ENCODE measurements at regions not wholly inside any gene's neighbourhood (a gene's known extent, or its start where the extent isn't known, plus 50 kb on each side); places are given as distances from the start of the nearest gene placed in this dataset.

DNA sequence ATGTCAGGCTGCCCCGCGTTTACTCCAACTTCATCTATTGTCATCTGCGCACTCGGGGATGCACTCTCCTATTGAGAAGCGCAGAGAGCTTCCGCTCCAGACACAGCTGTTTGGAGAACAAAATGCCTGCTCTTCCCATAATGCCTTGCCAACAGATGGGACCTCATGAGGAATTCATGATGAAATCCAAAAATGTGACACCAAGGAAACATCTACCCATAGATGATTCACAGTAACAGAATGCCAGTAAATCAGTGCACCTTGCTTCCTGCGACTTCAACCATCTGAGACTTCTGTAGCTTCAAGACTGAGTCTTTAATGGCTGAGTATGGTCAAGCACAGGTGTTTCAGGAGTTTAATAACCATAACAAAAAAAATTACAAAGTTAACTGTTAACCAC lies 1144.9 kb upstream of the GOT2 start:
- no peaks in the 10 kb centered on the region for H3K27me3 ChIP-seq (replicated peaks in 1 of 7)
- no peak for DNase-seq
- TF ChIP-seq POLR2AphosphoS5 (IDR thresholded peaks at IDR 0.05) (no peak), POLR2A (IDR thresholded peaks at IDR 0.05) (no peak)
- TF ChIP-seq, protein P1, sequence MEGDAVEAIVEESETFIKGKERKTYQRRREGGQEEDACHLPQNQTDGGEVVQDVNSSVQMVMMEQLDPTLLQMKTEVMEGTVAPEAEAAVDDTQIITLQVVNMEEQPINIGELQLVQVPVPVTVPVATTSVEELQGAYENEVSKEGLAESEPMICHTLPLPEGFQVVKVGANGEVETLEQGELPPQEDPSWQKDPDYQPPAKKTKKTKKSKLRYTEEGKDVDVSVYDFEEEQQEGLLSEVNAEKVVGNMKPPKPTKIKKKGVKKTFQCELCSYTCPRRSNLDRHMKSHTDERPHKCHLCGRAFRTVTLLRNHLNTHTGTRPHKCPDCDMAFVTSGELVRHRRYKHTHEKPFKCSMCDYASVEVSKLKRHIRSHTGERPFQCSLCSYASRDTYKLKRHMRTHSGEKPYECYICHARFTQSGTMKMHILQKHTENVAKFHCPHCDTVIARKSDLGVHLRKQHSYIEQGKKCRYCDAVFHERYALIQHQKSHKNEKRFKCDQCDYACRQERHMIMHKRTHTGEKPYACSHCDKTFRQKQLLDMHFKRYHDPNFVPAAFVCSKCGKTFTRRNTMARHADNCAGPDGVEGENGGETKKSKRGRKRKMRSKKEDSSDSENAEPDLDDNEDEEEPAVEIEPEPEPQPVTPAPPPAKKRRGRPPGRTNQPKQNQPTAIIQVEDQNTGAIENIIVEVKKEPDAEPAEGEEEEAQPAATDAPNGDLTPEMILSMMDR (IDR thresholded peaks at IDR 0.05 in 8 of 11, conservative IDR thresholded peaks at IDR 0.05 in 3 of 11), result no peak
- peaks cover 0 to 4% (median 0%) of the 10 kb centered on the region in 8 donors for H3K9me3 ChIP-seq
- no peaks in the 10 kb centered on the region for H3K36me3 ChIP-seq
- no peak overlapping the region for H3K27ac ChIP-seq
- no peaks in the 10 kb centered on the region for H3K4me1 ChIP-seq
- intact Hi-C loops (cut with DNase I; ENCODE audit: low total_unique reads), result no loop called here
- no peak overlapping the region for H3K4me3 ChIP-seq
- 86 to 93% (median 90%) methylated on average over 7 of the region's 7 CpGs for WGBS, 5 donors

DNA sequence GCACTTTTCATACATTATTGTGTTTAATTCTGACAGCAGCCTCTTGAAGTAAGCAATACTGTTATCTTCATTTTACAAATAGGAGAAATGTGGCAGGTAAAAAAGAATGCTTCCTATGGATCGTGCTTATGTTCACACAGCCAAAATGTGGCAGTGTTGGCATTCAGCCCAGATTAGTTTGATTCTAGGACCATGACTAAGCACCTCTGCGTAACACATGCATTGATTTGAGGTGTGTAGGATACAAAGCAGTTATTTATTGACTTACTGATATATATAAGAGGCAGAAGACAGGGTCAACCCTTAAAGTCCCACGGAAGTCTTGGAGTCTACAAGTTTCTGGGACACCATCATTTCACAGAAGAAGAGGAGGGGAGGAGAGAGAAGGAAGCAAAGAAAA lies 1144.4 kb upstream of the GOT2 start:
- no peak for DNase-seq
- no peaks in the 10 kb centered on the region for H3K36me3 ChIP-seq
- TF ChIP-seq POLR2A (IDR thresholded peaks at IDR 0.05) (no peak), POLR2AphosphoS5 (IDR thresholded peaks at IDR 0.05) (no peak)
- TF ChIP-seq, protein P1 (IDR thresholded peaks at IDR 0.05 in 8 of 11, conservative IDR thresholded peaks at IDR 0.05 in 3 of 11), result no peak
- H3K27ac ChIP-seq, result no peak overlapping the region
- no peaks in the 10 kb centered on the region for H3K4me1 ChIP-seq
- H3K4me3 ChIP-seq, result no peak overlapping the region
- H3K27me3 ChIP-seq (replicated peaks in 1 of 7), result no peaks in the 10 kb centered on the region
- intact Hi-C loops (cut with DNase I; ENCODE audit: low total_unique reads), result no loop called here
- 31 to 40% (median 35%) methylated on average over 3 of the region's 3 CpGs for WGBS, 5 donors
- H3K9me3 ChIP-seq, result peaks cover 0 to 4% (median 0%) of the 10 kb centered on the region in 8 donors

DNA sequence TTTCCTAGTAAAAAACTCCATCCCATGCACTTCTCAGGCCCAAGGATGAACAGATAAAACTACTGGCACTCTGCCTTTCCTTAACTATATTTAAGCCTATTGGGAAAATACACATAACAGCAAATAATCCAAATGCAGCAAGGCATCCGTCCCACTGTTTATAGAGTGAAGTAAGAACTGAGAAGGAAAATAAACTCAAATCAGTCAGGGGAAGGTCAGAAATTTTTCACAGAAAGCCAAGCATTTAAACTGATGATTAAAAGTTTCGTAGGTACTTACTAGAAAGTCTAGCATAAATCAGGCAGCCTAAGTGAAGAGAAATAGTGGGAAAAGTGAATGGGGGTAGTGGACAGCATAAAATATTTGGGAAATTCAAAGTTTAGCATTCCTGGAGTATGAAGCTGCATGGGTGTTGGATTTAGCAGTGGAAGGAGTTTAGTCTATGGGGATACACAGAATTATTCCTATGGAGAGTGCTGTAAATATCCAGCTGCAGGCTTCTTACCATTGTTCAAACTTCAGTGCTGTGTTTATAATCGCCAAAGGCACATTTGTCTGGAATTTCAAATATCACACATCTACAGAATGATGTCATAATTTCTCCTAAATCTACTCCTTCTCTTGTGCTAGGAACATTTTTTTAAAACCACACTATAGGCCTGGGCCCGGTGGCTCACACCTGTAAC lies 1131.0 kb upstream of the GOT2 start:
- Histone ChIP-seq H3K4me1 (no peaks in the 10 kb centered on the region), H3K9me3 (peaks cover 0 to 18% (median 0%) of the 10 kb centered on the region in 8 donors), H3K36me3 (no peaks in the 10 kb centered on the region), H3K27me3 (replicated peaks in 1 of 7) (no peaks in the 10 kb centered on the region), H3K4me3 (no peak overlapping the region), H3K27ac (no peak overlapping the region)
- 75 to 86% (median 85%) methylated on average over 4 of the region's 4 CpGs for WGBS, 5 donors
- no peak for DNase-seq
- TF ChIP-seq, protein P1 (IDR thresholded peaks at IDR 0.05 in 8 of 11, conservative IDR thresholded peaks at IDR 0.05 in 3 of 11), result no peak
- no peak for TF ChIP-seq POLR2A (IDR thresholded peaks at IDR 0.05)
- no peak for TF ChIP-seq POLR2AphosphoS5 (IDR thresholded peaks at IDR 0.05)
- intact Hi-C loops (cut with DNase I; ENCODE audit: low total_unique reads), result no loop called here

DNA sequence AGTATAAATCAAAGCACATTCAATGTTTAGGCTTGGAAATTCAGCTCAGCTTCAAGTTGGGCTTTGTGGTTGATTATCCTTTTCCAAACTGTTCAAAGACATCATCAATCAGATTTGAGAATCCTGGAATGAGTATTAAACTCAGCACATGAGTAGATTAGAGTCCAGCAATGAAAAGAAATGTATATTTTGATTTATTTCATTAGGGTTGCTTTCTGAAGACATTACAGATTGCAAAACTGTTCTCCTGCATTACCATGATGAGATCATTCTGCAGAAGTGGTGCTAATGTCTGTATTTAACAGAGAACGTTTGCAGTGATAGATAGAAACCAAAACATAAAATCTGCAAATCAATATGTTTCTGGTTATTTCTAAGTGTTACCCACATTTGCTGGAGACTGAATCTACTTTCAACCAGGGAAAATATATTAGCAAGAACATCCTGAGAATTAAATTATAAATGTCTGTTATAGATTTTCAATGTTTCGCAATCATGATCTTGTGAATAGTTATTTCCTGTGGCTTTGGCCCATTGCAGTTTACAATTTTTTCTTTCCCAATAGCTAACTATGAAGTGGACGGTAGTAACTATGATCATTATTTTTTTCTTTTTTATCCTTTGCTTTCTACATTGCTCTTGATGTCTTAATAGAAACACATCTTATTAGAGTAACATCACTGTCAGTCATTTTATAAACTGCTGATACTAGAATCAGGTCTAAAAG lies 1125.7 kb upstream of the GOT2 start:
- Histone ChIP-seq H3K4me3 (no peak overlapping the region), H3K9me3 (peaks cover 0 to 7% (median 0%) of the 10 kb centered on the region in 8 donors), H3K27me3 (replicated peaks in 1 of 7) (no peaks in the 10 kb centered on the region), H3K4me1 (no peaks in the 10 kb centered on the region), H3K36me3 (no peaks in the 10 kb centered on the region), H3K27ac (no peak overlapping the region)
- WGBS, 5 donors, result 70 to 77% (median 76%) methylated on average over 3 of the region's 3 CpGs
- DNase-seq, result no peak
- TF ChIP-seq, protein P1 (IDR thresholded peaks at IDR 0.05 in 8 of 11, conservative IDR thresholded peaks at IDR 0.05 in 3 of 11), result no peak
- TF ChIP-seq POLR2A (IDR thresholded peaks at IDR 0.05), result no peak
- TF ChIP-seq POLR2AphosphoS5 (IDR thresholded peaks at IDR 0.05), result no peak
- intact Hi-C loops (cut with DNase I; ENCODE audit: low total_unique reads), result no loop called here
